ENCODE measurements at regions not wholly inside any gene's neighbourhood (a gene's known extent, or its start where the extent isn't known, plus 50 kb on each side); places are given as distances from the start of the nearest gene placed in this dataset.
"Not testable (repeated sequence)": the region's sequence is repeated elsewhere in the genome, so short reads cannot be mapped to it uniquely, and the experiment has no call there.

DNA sequence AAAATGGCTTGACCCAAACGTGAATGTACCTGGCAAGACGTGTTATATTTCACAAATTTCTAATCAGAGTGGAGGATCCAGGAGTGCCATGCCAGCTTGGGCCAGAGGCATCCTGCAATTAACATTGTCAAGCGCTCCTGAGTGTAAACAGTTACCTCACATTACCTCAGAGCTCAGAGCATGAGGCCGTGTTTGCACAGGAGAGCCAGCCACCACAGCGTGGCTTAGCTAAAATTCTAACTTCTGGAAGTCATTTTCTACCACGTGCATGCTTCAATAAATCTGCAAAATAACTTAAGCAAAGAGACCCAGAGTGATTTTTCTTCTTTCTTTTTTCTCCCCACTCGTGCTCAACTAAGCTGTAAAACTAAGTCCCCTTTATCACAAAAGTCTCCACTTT, 769.0 kb downstream of the KCNJ2 start:
- intact Hi-C loops (cut with DNase I), result no loop called here

DNA sequence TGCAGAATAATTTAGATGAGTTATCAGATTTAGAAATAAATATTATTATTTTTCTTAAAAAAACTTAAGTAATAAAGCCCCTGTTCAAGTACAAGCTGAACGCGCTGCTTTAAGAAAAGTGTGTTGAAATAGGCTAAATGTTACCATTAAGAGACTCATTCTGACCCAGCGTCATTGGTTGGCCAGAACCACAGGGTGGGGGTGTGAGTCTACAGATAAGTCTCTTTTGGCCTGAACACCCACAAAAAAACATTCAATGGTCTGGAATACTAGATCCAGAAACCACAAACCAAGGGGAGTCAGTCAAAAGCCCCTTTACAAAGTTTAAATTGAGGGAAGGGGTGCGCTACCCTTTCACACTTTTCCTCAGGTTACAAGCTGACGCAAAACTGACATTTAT, 776.1 kb downstream of the KCNJ2 start:
- no peaks in the 10 kb centered on the region for H3K27me3 ChIP-seq (ENCODE audit: control insufficient read depth, insufficient read depth)
- intact Hi-C loops (cut with DNase I), result no loop called here
- ATAC-seq, result no peak
- no peak overlapping the region for H3K27ac ChIP-seq (ENCODE audit: low read length)
- H3K9me3 ChIP-seq (ENCODE audit: control insufficient read depth, low read length), result no peaks in the 10 kb centered on the region
- H3K4me1 ChIP-seq (ENCODE audit: control insufficient read depth, insufficient read depth, low read length), result no peaks in the 10 kb centered on the region
- no peak overlapping the region for H3K4me3 ChIP-seq (ENCODE audit: low read length)
- 87% methylated on average over 5 of the region's 5 CpGs for WGBS
- DNase-seq, result no peak

More for the DNA sequence above, 769.0 kb downstream of the KCNJ2 start:
- WGBS, result 72% methylated on average over 7 of the region's 7 CpGs
- H3K9me3 ChIP-seq (ENCODE audit: control insufficient read depth, low read length), result no peaks in the 10 kb centered on the region
- no peak overlapping the region for H3K27ac ChIP-seq (ENCODE audit: low read length)
- no peak overlapping the region for H3K4me3 ChIP-seq (ENCODE audit: low read length)
- ATAC-seq (no peak), DNase-seq (no peak)
- no peaks in the 10 kb centered on the region for H3K27me3 ChIP-seq (ENCODE audit: control insufficient read depth, insufficient read depth)
- no peaks in the 10 kb centered on the region for H3K4me1 ChIP-seq (ENCODE audit: control insufficient read depth, insufficient read depth, low read length)

DNA sequence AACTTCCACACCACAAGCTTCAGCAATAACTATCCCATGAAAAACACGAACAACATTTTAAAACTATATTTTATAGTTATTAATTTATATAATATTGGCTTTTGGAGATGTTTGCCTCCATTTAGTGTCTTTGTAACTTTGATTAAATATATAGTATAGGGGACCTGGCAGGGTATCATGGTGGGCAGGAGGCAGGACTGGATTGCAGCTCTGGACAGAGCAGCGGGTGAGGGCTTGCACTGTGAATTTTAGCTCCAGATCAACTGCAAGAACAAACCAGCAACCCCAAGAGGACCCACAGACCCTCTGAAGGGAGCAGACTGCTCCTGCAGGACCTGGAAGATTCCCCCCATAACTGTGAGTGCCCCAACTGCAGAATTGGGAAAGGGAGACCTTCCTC, 777.9 kb downstream of the KCNJ2 start:
- no peak for ATAC-seq
- H3K4me1 ChIP-seq (ENCODE audit: control insufficient read depth, insufficient read depth, low read length), result no peaks in the 10 kb centered on the region
- no peak overlapping the region for H3K4me3 ChIP-seq (ENCODE audit: low read length)
- no peak for DNase-seq
- intact Hi-C loops (cut with DNase I), result no loop called here
- WGBS, result 91% methylated on average over 2 of the region's 2 CpGs
- H3K27ac ChIP-seq (ENCODE audit: low read length), result no peak overlapping the region
- no peaks in the 10 kb centered on the region for H3K27me3 ChIP-seq (ENCODE audit: control insufficient read depth, insufficient read depth)
- H3K9me3 ChIP-seq (ENCODE audit: control insufficient read depth, low read length), result no peaks in the 10 kb centered on the region

DNA sequence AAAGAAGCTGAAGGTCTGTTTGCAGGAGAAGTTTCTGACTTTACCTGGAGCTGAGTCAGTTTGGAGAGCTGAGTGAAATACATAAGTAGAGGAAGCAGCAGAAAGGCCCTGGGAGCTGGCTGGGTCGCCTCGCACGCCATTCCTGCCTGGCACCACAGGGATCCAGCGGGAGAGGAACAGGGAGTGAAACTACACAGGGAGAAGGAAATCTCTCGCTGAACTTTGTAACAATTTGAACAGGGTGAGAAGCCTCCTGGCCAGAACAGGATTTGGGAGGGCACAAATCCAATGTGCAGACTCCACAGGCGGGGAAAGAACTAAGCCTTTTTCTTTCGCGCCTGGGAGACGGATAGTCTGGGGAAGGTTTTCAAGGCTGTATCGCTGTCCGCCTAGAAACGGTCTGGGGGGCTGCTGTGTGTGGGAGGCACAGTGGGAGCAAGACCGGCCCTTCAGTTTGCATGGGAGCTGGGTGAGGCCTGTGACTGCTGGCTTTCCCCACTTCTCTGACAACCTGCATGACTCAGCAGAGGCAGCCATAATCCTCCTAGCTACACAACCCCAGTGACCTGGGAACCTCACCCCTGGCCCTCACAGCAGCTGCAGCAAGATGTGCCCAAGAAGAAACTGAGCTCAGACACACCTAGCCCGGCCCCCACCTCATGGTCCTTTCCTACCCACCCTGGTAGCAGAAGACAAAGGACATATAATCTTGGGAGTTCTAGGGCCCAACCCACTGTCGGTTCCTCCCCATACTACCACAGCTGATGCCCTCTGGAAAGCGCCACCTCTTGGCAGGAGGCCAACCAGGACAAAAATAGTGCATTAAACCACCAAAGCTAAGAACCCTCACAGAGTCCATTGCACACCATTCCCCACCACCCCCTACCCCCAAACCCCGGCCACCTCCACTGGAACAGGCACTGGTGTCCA, 778.6 kb downstream of the KCNJ2 start:
- WGBS, result 90% methylated on average over 17 of the region's 17 CpGs
- peak in 1 of 3 donors; percentile 40 for DNase-seq
- no peak overlapping the region for H3K4me3 ChIP-seq (ENCODE audit: low read length)
- intact Hi-C loops (cut with DNase I), result no loop called here
- no peaks in the 10 kb centered on the region for H3K27me3 ChIP-seq (ENCODE audit: control insufficient read depth, insufficient read depth)
- no peaks in the 10 kb centered on the region for H3K4me1 ChIP-seq (ENCODE audit: control insufficient read depth, insufficient read depth, low read length)
- no peak for ATAC-seq
- H3K27ac ChIP-seq (ENCODE audit: low read length), result no peak overlapping the region
- H3K9me3 ChIP-seq (ENCODE audit: control insufficient read depth, low read length), result no peaks in the 10 kb centered on the region

DNA sequence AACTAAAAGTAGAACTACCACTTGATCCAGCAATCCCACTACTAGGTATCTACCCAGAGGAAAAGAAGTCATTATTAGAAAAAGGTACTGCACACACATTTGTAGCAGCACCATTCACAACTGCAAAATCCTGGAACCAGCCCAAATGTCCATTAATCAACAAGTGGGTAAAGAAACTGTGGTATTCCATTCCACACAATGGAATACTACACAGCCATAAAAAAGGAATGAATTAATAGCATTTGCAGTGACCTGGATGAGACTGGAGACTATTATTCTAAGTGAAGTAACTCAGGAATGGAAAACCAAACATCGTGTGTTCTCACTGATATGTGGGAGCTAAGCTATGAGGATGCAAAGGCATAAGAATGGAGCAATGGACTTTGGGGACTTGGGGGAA, 783.8 kb downstream of the KCNJ2 start:
- intact Hi-C loops (cut with DNase I); H3K9me3 ChIP-seq (ENCODE audit: control insufficient read depth, low read length); H3K4me1 ChIP-seq (ENCODE audit: control insufficient read depth, insufficient read depth, low read length); DNase-seq; H3K4me3 ChIP-seq (ENCODE audit: low read length); ATAC-seq; H3K27ac ChIP-seq (ENCODE audit: low read length); H3K27me3 ChIP-seq (ENCODE audit: control insufficient read depth, insufficient read depth): not testable (repeated sequence)
- WGBS, result 88% methylated on average over 1 of the region's 1 CpG

DNA sequence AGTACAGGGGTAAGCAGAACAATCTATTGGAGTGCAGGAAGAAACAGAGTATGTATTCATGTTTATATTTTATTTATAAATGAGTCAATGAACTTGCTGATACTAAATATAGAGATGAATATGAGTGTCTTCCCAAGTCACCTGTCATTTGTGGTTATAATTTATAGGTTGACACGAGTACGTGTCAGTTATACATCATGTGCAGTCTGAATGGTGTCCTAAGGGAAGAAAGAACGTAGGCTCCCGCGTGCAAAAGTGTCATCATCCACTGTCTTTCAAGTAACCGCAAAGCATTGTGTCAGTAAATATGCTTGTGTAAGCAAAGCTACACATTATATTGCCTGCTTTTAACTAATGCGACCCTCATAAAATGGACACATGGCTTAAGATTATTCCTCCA, 786.1 kb downstream of the KCNJ2 start:
- H3K4me1 ChIP-seq (ENCODE audit: control insufficient read depth, insufficient read depth, low read length), result no peaks in the 10 kb centered on the region
- H3K4me3 ChIP-seq (ENCODE audit: low read length), result no peak overlapping the region
- no peaks in the 10 kb centered on the region for H3K27me3 ChIP-seq (ENCODE audit: control insufficient read depth, insufficient read depth)
- WGBS, result 79% methylated on average over 7 of the region's 7 CpGs
- no peak overlapping the region for H3K27ac ChIP-seq (ENCODE audit: low read length)
- ATAC-seq (no peak), DNase-seq (no peak)
- no peaks in the 10 kb centered on the region for H3K9me3 ChIP-seq (ENCODE audit: control insufficient read depth, low read length)
- intact Hi-C loops (cut with DNase I), result no loop called here

DNA sequence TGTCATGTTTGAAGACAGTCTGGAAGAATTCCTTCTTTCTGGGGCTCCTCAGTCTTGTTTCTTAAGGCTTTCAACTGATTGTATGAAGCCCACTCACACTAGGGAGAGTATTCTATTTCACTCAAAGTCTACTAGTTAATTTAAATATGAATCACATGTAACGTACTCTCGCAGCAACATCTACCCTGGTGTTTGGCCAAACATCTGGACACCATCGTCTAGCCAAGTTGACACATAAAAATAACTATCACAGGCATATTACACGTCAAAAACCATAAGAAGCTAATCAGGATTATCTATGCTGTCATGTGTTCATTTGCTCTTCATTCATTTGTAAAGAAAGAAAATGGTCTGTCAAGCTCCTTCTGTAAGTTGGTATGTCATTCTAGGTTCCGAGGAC, 787.4 kb downstream of the KCNJ2 start:
- Histone ChIP-seq H3K4me3 (ENCODE audit: low read length) (no peak overlapping the region), H3K4me1 (ENCODE audit: control insufficient read depth, insufficient read depth, low read length) (no peaks in the 10 kb centered on the region), H3K27me3 (ENCODE audit: control insufficient read depth, insufficient read depth) (no peaks in the 10 kb centered on the region), H3K9me3 (ENCODE audit: control insufficient read depth, low read length) (no peaks in the 10 kb centered on the region), H3K27ac (ENCODE audit: low read length) (no peak overlapping the region)
- ATAC-seq (no peak), DNase-seq (no peak)
- intact Hi-C loops (cut with DNase I), result no loop called here
- WGBS, result 57% methylated on average over 5 of the region's 5 CpGs

DNA sequence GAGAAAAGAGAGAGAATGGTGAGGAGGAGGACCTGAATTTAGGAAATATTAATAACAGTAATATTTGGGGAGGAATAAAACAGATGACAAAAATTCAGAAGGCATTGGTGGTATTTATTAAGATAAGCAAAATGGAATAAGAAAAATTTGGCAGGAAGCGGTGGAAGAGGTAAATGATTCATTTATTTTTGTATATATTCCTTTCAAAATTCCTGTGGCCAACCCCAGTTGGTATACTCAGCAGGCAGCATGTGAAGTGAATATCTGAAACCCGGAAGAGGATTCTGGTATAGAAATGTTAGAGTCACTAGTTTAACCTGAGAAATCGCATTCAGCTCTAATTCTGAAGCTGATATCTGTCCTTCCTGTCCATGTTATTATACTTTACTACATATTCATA, 792.0 kb downstream of the KCNJ2 start:
- intact Hi-C loops (cut with DNase I), result no loop called here
- 85% methylated on average over 3 of the region's 3 CpGs for WGBS

GRCh38 chr17:70968302-70968701, 799.0 kb downstream of the KCNJ2 start:
- WGBS, result 79% methylated on average over 3 of the region's 3 CpGs
- ATAC-seq (no peak), DNase-seq (no peak)
- intact Hi-C loops (cut with DNase I), result no loop called here
- Histone ChIP-seq H3K4me1 (ENCODE audit: control insufficient read depth, insufficient read depth, low read length) (no peaks in the 10 kb centered on the region), H3K4me3 (ENCODE audit: low read length) (no peak overlapping the region), H3K9me3 (ENCODE audit: control insufficient read depth, low read length) (no peaks in the 10 kb centered on the region), H3K27ac (ENCODE audit: low read length) (no peak overlapping the region), H3K27me3 (ENCODE audit: control insufficient read depth, insufficient read depth) (no peaks in the 10 kb centered on the region)

More for the DNA sequence above, 792.0 kb downstream of the KCNJ2 start:
- DNase-seq, result no peak
- no peak overlapping the region for H3K4me3 ChIP-seq (ENCODE audit: low read length)
- ATAC-seq, result no peak
- no peaks in the 10 kb centered on the region for H3K4me1 ChIP-seq (ENCODE audit: control insufficient read depth, insufficient read depth, low read length)
- no peaks in the 10 kb centered on the region for H3K27me3 ChIP-seq (ENCODE audit: control insufficient read depth, insufficient read depth)
- H3K27ac ChIP-seq (ENCODE audit: low read length), result no peak overlapping the region
- no peaks in the 10 kb centered on the region for H3K9me3 ChIP-seq (ENCODE audit: control insufficient read depth, low read length)

GRCh38 chr17:70969521-70970034, 800.2 kb downstream of the KCNJ2 start:
- no peak overlapping the region for H3K4me3 ChIP-seq (ENCODE audit: low read length)
- no peak overlapping the region for H3K27ac ChIP-seq (ENCODE audit: low read length)
- DNase-seq (no peak), ATAC-seq (no peak)
- WGBS, result 78% methylated on average over 6 of the region's 6 CpGs
- H3K9me3 ChIP-seq (ENCODE audit: control insufficient read depth, low read length), result no peaks in the 10 kb centered on the region
- H3K4me1 ChIP-seq (ENCODE audit: control insufficient read depth, insufficient read depth, low read length), result no peaks in the 10 kb centered on the region
- intact Hi-C loops (cut with DNase I), result no loop called here
- no peaks in the 10 kb centered on the region for H3K27me3 ChIP-seq (ENCODE audit: control insufficient read depth, insufficient read depth)

DNA sequence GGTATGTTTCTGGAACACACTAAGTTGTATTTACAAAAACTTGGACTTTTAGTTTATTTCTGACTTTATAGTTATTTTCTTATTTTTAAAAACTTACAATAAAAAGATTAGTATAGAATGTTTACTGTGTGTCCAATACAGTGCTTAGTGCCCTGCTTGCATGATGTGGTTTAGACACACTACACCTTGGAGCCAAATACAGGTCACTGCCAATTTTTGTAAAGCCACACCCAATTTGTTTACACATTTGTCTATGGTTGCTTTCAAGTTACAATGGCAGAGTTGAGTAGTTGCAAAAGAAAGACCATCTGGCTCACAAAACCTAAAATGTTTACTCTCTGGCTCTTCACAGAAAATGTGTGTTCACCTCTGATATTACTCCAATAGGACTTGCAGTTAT, 807.1 kb downstream of the KCNJ2 start:
- intact Hi-C loops (cut with DNase I), result no loop called here
- ATAC-seq (no peak), DNase-seq (no peak)
- Histone ChIP-seq H3K9me3 (ENCODE audit: control insufficient read depth, low read length) (no peaks in the 10 kb centered on the region), H3K27me3 (ENCODE audit: control insufficient read depth, insufficient read depth) (no peaks in the 10 kb centered on the region), H3K4me3 (ENCODE audit: low read length) (no peak overlapping the region), H3K27ac (ENCODE audit: low read length) (no peak overlapping the region), H3K4me1 (ENCODE audit: control insufficient read depth, insufficient read depth, low read length) (no peaks in the 10 kb centered on the region)
